IPS DF 6.9 (cell line): ENCODE measurements at regions not wholly inside any gene's neighbourhood (a gene's known extent, or its start where the extent isn't known, plus 50 kb on each side); places are given as distances from the start of the nearest gene placed in this dataset.

Experiments used
- DNase-seq: peaks from one replicate; pipeline ENCODE4 v3.0.0-alpha.2; 2013; ENCODE audit warnings: low read depth, low spot score
- H3K27ac ChIP-seq: one replicate; pipeline ENCODE4 v1.5.1; 2013; ENCODE audit warnings: low read length, control low read depth
- H3K27me3 ChIP-seq: 2 replicates; pipeline ENCODE4 v1.6.1; 2013; ENCODE audit warnings: mild to moderate bottlenecking, low read length; ENCODE audit not compliant: control insufficient read depth, insufficient read depth
- H3K36me3 ChIP-seq: 2 replicates; pipeline ENCODE4 v1.6.1; 2013; ENCODE audit warnings: low read length; ENCODE audit not compliant: control insufficient read depth, insufficient read depth
- H3K4me1 ChIP-seq: 2 replicates; pipeline ENCODE4 v1.6.1; 2013; ENCODE audit warnings: low read length; ENCODE audit not compliant: control insufficient read depth, insufficient read depth
- H3K4me3 ChIP-seq: 2 replicates; pipeline ENCODE4 v1.5.1; 2013; ENCODE audit warnings: mild to moderate bottlenecking, low read length
- H3K9me3 ChIP-seq: 2 replicates; pipeline ENCODE4 v1.6.1; 2013; ENCODE audit warnings: low read length, inconsistent platforms; ENCODE audit not compliant: control insufficient read depth, insufficient read depth
- WGBS: extraction: QIAGEN DNeasy Blood & Tissue Kit; methylation state at CpG from one replicate; pipeline ENCODE4 v1.1.7; 2013; ENCODE audit warnings: mixed read lengths, missing lambda C conversion rate; ENCODE audit not compliant: insufficient read length, insufficient coverage; 5-methylcytosine and 5-hydroxymethylcytosine counted together

DNA sequence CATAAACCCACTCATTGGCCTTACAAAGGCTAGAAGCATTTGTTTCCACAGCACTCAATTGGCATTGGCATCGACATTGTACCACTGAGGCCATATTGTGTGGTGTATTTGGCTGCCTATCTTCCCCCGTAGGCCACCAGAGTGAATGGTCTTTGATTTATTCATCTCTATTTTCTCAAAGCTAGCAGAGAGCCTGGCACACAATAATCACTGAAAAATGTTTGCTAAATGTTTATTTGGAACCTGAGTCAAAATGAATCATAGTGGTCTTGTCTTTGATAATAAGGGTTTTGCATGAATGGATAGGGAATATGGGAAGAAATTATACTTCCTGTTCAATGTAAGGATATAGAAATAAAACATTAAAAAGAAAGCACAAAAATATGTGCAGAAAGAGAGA, 107.3 kb upstream of the SLC8A1 start:
- H3K9me3 ChIP-seq: no peaks in the 10 kb centered on the region
- no peaks in the 10 kb centered on the region for H3K36me3 ChIP-seq
- no peak overlapping the region for H3K4me3 ChIP-seq
- DNase-seq: no peak
- WGBS: no CpG with 5 or more reads among the region's 2 CpGs
- no peak overlapping the region for H3K27ac ChIP-seq
- H3K27me3 ChIP-seq: no peaks in the 10 kb centered on the region
- H3K4me1 ChIP-seq: no peaks in the 10 kb centered on the region

DNA sequence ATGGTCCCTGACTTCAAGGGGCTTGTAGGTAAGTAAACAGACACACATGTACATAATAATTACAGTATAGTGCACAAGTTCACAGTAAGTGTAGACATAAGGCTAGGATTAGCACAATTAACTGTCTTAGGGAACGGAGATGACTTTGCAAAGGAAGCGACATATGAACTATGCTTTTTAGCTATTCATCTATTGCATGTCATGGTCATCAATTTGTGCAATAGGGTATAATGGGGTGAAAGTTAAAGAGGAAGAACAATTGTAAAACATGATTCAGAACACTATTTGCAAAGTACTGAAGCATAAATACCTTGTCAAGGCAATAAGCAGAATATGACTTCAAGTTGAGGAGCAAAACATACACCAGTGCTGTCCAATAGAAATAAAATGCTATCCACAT, 112.3 kb upstream of the SLC8A1 start:
- Histone ChIP-seq H3K27ac (no peak overlapping the region), H3K4me3 (no peak overlapping the region), H3K4me1 (no peaks in the 10 kb centered on the region), H3K27me3 (no peaks in the 10 kb centered on the region), H3K36me3 (no peaks in the 10 kb centered on the region), H3K9me3 (no peaks in the 10 kb centered on the region)
- no CpG with 5 or more reads among the region's 2 CpGs for WGBS
- no peak for DNase-seq

DNA sequence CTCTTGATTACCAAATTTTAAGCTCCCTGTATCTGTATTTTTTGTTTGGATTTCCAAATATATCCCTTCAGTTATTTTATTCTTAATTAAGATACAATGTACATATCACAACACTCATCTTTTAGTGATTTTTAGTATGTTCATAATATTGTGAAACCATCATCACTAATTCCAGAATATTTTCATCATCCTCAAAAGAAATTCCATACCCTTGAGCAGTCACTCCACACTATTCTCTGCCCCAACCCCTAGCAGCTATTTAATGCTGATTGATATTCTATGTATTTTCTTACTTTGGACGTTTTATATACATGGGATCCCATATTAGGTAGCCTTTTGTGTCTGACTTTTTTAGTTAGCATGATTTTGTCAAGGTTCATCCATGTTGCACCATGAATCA, 127.4 kb upstream of the SLC8A1 start:
- Histone ChIP-seq H3K27me3 (no peaks in the 10 kb centered on the region), H3K4me1 (no peaks in the 10 kb centered on the region), H3K36me3 (no peaks in the 10 kb centered on the region), H3K9me3 (no peaks in the 10 kb centered on the region), H3K27ac (no peak overlapping the region), H3K4me3 (no peak overlapping the region)
- no peak for DNase-seq
- no CpG with 5 or more reads among the region's 1 CpG for WGBS

DNA sequence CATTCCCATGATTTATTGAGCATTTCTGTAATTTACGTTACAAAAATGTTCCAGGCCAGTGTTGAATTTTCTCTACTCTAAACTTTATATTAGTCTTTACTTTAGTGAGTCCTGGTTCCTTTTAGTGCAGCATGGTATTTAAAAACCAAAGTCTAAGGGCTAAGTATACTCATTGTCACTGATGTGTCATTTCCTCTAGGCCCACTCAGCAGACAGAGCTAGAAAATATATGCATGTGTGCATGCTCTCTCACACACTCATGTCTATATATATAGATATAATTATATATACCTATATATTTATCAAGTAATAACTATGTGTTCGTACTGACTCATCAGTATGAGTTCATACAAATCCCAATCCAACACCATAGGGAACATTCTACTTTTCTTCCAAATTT, 132.5 kb upstream of the SLC8A1 start:
- Histone ChIP-seq H3K4me1 (no peaks in the 10 kb centered on the region), H3K27ac (no peak overlapping the region), H3K27me3 (no peaks in the 10 kb centered on the region), H3K36me3 (no peaks in the 10 kb centered on the region), H3K9me3 (no peaks in the 10 kb centered on the region), H3K4me3 (no peak overlapping the region)
- whole genome bisulfite sequencing: no CpG with 5 or more reads among the region's 2 CpGs
- DNase-seq: no peak

DNA sequence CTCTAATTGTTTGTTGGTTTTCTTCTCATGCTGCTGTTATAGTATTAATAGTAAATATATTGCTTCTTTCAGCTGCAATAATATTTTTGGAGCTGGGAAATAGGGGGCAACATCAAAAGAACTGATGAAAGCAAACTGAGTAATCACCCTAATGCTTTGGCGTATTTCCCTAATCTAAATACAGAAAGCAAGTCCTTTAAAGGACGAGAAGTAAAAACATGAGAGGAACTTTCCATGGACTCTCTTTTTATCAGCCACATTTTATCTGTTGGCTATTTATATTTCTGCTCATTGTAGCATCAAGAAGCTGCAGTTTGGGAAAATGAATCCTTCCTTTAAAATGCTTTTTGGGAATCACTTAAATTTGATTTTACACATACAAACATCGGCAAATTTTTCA, 139.9 kb upstream of the SLC8A1 start:
- no peaks in the 10 kb centered on the region for H3K4me1 ChIP-seq
- H3K9me3 ChIP-seq: no peaks in the 10 kb centered on the region
- WGBS: no CpG with 5 or more reads among the region's 3 CpGs
- H3K36me3 ChIP-seq: no peaks in the 10 kb centered on the region
- no peak overlapping the region for H3K4me3 ChIP-seq
- no peak overlapping the region for H3K27ac ChIP-seq
- DNase-seq: no peak
- H3K27me3 ChIP-seq: no peaks in the 10 kb centered on the region

DNA sequence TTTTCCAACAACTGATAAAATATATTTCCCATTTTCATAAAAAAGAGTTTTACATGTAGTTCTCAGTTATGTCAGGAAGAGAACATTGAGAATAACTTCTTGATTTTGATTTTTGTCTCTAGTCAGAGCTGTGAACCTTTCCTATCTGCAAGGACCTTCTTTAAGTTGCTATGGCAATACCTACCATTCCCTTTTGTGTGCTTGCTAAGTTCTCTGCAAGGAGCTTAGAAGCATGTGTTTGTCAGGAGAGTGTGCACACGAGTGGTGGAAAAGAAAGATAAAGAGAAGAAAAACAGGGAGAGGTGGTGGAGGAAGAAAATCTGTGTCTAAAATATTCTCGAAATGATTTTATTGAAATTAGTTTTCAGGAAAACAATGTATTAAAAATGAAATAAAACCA, 140.3 kb upstream of the SLC8A1 start:
- DNase-seq: no peak
- no CpG with 5 or more reads among the region's 2 CpGs for WGBS
- H3K4me1 ChIP-seq: no peaks in the 10 kb centered on the region
- no peaks in the 10 kb centered on the region for H3K27me3 ChIP-seq
- no peak overlapping the region for H3K4me3 ChIP-seq
- no peak overlapping the region for H3K27ac ChIP-seq
- H3K9me3 ChIP-seq: no peaks in the 10 kb centered on the region
- no peaks in the 10 kb centered on the region for H3K36me3 ChIP-seq

DNA sequence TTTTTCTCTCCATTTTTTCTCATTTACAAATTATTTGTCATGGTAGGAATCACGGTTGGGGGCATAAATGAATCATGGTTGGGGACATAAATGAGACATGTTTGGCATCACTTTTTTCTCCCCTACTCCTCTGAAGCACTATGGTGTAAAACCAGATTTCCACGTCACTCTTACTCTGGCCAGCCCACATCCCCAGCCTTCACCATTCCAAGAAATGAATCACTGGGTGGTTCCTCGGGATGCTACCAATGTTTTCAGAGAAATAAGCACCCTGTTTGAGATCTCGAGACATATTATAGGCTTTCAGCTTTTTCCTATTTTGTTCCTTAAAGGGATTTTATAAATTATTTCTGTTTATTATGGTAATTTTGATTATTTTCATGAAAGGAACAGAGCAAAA, 155.0 kb upstream of the SLC8A1 start:
- H3K27me3 ChIP-seq: no peaks in the 10 kb centered on the region
- H3K36me3 ChIP-seq: no peaks in the 10 kb centered on the region
- no CpG with 5 or more reads among the region's 4 CpGs for WGBS
- DNase-seq: no peak
- H3K4me1 ChIP-seq: no peaks in the 10 kb centered on the region
- no peak overlapping the region for H3K4me3 ChIP-seq
- H3K27ac ChIP-seq: no peak overlapping the region
- no peaks in the 10 kb centered on the region for H3K9me3 ChIP-seq

DNA sequence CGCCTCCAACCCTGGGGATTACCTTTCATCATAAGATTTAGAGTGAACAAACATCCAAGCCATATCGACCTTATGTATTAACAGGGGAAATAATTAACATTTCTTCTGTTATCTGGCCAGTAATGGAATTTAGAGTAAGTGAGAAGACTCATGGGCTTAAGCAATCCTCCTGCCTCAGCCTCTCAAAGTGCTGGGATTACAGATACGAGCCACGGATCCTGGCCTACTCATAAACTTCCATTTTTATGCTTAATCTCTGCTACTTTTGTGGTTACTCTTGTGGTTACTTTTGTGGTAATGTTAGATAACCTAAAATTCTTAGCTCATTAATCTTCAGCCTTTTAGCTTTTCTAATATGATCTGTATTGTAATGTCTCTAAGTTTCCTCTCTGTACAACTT, 159.3 kb upstream of the SLC8A1 start:
- no CpG with 5 or more reads among the region's 4 CpGs for WGBS
- no peaks in the 10 kb centered on the region for H3K4me1 ChIP-seq
- DNase-seq: no peak
- H3K9me3 ChIP-seq: no peaks in the 10 kb centered on the region
- no peaks in the 10 kb centered on the region for H3K36me3 ChIP-seq
- H3K27me3 ChIP-seq: no peaks in the 10 kb centered on the region
- H3K27ac ChIP-seq: no peak overlapping the region
- H3K4me3 ChIP-seq: no peak overlapping the region

DNA sequence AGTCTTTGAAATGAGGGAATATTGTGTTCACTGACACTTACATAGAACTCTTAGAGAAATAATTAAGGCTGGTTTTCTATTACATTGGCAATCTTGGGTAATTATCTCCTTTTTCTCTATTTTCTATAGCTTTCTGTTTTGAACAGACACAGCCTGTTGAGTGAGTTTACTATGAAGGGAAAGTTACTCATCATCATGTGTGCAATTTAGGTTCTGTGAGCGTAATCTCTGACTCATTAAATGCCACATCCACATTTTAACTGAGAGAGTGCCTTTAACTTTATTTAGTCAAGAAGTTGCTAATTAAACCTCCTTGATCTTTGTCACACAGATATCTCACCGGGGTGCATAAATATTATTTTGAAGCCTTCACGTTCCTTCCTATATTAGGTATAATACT, 174.0 kb upstream of the SLC8A1 start:
- no peak overlapping the region for H3K4me3 ChIP-seq
- no CpG with 5 or more reads among the region's 3 CpGs for WGBS
- H3K36me3 ChIP-seq: no peaks in the 10 kb centered on the region
- DNase-seq: no peak
- H3K27me3 ChIP-seq: no peaks in the 10 kb centered on the region
- no peak overlapping the region for H3K27ac ChIP-seq
- H3K9me3 ChIP-seq: no peaks in the 10 kb centered on the region
- H3K4me1 ChIP-seq: no peaks in the 10 kb centered on the region

DNA sequence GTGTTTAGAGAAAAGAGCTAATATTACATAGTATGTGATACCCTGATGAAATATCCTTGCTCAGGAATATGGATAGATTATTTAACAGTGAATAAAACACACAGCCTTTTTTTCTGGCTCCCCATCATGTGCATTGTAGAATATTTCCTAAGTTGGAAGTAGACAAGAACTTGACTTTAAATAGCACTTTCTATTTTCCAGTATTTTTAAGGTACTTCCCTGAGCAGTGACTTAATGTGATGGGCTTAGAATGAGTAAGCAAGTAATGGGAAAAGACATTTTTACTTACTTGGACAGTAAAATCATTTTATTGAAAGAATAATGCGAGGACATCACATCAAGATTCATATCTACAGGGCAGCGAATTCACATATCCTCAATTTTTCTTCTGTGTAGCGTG, 176.7 kb upstream of the SLC8A1 start:
- Histone ChIP-seq H3K27me3 (no peaks in the 10 kb centered on the region), H3K9me3 (no peaks in the 10 kb centered on the region), H3K36me3 (no peaks in the 10 kb centered on the region), H3K4me3 (no peak overlapping the region), H3K27ac (no peak overlapping the region), H3K4me1 (no peaks in the 10 kb centered on the region)
- no CpG with 5 or more reads among the region's 3 CpGs for WGBS
- no peak for DNase-seq

DNA sequence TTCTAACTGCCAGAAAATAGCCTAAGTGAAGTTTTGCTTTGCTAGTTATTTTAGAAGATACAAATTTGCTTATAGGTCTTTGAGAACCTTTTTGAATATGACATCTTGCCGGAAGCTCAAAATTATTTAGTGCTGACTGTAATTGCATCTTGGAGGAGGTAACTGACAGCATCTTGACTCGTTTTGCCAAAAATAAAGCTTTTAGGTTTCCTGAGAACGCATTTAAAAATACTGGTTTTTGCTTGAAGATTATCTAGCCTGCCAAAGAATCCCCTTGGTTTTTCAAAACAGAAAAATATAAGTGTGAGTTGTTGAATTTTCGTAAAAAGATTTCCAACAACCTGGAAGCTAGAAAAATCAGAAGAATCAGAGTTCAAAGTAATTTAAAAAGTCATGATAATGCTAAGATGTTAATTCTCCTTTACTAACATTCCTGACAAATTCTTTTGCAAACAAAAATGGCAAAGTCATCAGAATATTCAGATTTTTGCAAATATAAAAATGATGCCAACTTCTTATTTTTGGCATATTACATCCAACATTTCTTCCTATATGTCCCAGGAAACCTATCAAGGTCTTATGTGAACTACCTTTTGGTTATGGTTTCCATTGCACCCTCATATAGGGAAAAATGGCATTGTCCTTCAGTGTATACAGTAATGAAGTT, 178.0 kb upstream of the SLC8A1 start:
- no CpG with 5 or more reads among the region's 4 CpGs for WGBS
- H3K36me3 ChIP-seq: no peaks in the 10 kb centered on the region
- DNase-seq: no peak

More for the DNA sequence above, 178.0 kb upstream of the SLC8A1 start:
- Histone ChIP-seq H3K9me3 (no peaks in the 10 kb centered on the region), H3K27ac (no peak overlapping the region), H3K27me3 (no peaks in the 10 kb centered on the region), H3K4me3 (no peak overlapping the region), H3K4me1 (no peaks in the 10 kb centered on the region)
